HEK293 (cell line): ENCODE measurements at regions not wholly inside any gene's neighbourhood (a gene's known extent, or its start where the extent isn't known, plus 50 kb on each side); places are given as distances from the start of the nearest gene placed in this dataset.
"Not testable (repeated sequence)": the region's sequence is repeated elsewhere in the genome, so short reads cannot be mapped to it uniquely, and the experiment has no call there.

Source experiments
- CTCF ChIA-PET: fragments of 350-600 bp; formaldehyde crosslinking; extraction: SDS; loops from one replicate; lab custom pipeline; 2021; ENCODE audit warnings: antibody characterized with exemption; lab: Yijun Ruan, JAX
- POLR2A ChIA-PET: fragments of 300-600 bp; formaldehyde crosslinking; extraction: SDS; loops from one replicate; lab custom pipeline; 2020; ENCODE audit warnings: antibody characterized with exemption, inconsistent platforms; lab: Yijun Ruan, JAX
- H3K27ac ChIP-seq: fragments of 200-500 bp; sonication (Bioruptor generic); 2 replicates; pipeline ENCODE4 v1.5.1; 2014; ENCODE audit warnings: low read depth, low read length, control low read depth, inconsistent platforms; ENCODE audit errors: extremely low read depth
- H3K36me3 ChIP-seq, 2 experiments: fragments of 200-500 bp in 1 of 2; sonication (Bioruptor generic) in 1 of 2; 1 replicate in 1 of 2; 2 replicates in 1 of 2; pipeline ENCODE4 v1.5.1; 2014 to 2017; ENCODE audit warnings: inconsistent platforms in 2 of 2, low read length in 2 of 2; ENCODE audit not compliant: control insufficient read depth in 2 of 2, insufficient read depth in 1 of 2
- H3K4me1 ChIP-seq: fragments of 200-500 bp; sonication (Bioruptor generic); 2 replicates; pipeline ENCODE4 v1.5.1; 2014; ENCODE audit warnings: mild to moderate bottlenecking, low read length, inconsistent platforms; ENCODE audit not compliant: control insufficient read depth, insufficient read depth
- H3K4me3 ChIP-seq: 2 replicates; pipeline ENCODE4 v1.5.1; 2011; ENCODE audit warnings: low read depth, mild to moderate bottlenecking, control low read depth, low read length, moderate library complexity
- H3K9me3 ChIP-seq: fragments of 200-500 bp; sonication (Bioruptor generic); 2 replicates; pipeline ENCODE4 v1.5.1; 2014; ENCODE audit warnings: low read depth, low read length, inconsistent platforms; ENCODE audit not compliant: control insufficient read depth, insufficient read depth
- GFI1B ChIP-seq: fragments of 450-650 bp; formaldehyde crosslinking; IDR thresholded peaks from 2 replicates; pipeline ENCODE4 v1.5.1; 2016; ENCODE audit warnings: missing biosample characterization, missing genetic modification characterization
- GLIS2 ChIP-seq: fragments of 450-650 bp; formaldehyde crosslinking; IDR thresholded peaks from 2 replicates; pipeline ENCODE4 v1.5.1; 2016; ENCODE audit warnings: missing biosample characterization, missing genetic modification characterization
- KLF1 ChIP-seq: fragments of 450-650 bp; formaldehyde crosslinking; IDR thresholded peaks from 2 replicates; pipeline ENCODE4 v1.5.1; 2016; ENCODE audit warnings: missing biosample characterization, missing genetic modification characterization
- ZBTB17 ChIP-seq: fragments of 450-650 bp; formaldehyde crosslinking; IDR thresholded peaks from 2 replicates; pipeline ENCODE4 v1.5.1; 2016; ENCODE audit warnings: missing biosample characterization, missing genetic modification characterization
- ZNF544 ChIP-seq: fragments of 450-650 bp; formaldehyde crosslinking; IDR thresholded peaks from 2 replicates; pipeline ENCODE4 v1.5.0; 2017; ENCODE audit warnings: missing biosample characterization, missing genetic modification characterization
- ZNF777 ChIP-seq: fragments of 450-650 bp; formaldehyde crosslinking; IDR thresholded peaks from 2 replicates; pipeline ENCODE4 v1.5.1; 2017; ENCODE audit warnings: missing biosample characterization, missing genetic modification characterization, borderline replicate concordance
- ZNF785 ChIP-seq: fragments of 450-650 bp; formaldehyde crosslinking; IDR thresholded peaks from 2 replicates; pipeline ENCODE4 v1.5.1; 2016; ENCODE audit warnings: missing biosample characterization, missing genetic modification characterization
- TF ChIP-seq, protein P1 (sequence below): fragments of 450-650 bp; formaldehyde crosslinking; IDR thresholded peaks from 2 replicates; pipeline ENCODE4 v1.5.1; 2016; ENCODE audit warnings: missing biosample characterization, missing genetic modification characterization
- TF ChIP-seq, protein P2 (sequence below): fragments of 450-650 bp; IDR thresholded peaks from 2 replicates; pipeline ENCODE4 v1.5.1; 2018; ENCODE audit warnings: missing biosample characterization, missing genetic modification characterization
- TF ChIP-seq, protein P3 (sequence below): fragments of 450-650 bp; formaldehyde crosslinking; IDR thresholded peaks from 2 replicates; pipeline ENCODE4 v1.5.1; 2016; ENCODE audit warnings: missing biosample characterization, missing genetic modification characterization

DNA sequence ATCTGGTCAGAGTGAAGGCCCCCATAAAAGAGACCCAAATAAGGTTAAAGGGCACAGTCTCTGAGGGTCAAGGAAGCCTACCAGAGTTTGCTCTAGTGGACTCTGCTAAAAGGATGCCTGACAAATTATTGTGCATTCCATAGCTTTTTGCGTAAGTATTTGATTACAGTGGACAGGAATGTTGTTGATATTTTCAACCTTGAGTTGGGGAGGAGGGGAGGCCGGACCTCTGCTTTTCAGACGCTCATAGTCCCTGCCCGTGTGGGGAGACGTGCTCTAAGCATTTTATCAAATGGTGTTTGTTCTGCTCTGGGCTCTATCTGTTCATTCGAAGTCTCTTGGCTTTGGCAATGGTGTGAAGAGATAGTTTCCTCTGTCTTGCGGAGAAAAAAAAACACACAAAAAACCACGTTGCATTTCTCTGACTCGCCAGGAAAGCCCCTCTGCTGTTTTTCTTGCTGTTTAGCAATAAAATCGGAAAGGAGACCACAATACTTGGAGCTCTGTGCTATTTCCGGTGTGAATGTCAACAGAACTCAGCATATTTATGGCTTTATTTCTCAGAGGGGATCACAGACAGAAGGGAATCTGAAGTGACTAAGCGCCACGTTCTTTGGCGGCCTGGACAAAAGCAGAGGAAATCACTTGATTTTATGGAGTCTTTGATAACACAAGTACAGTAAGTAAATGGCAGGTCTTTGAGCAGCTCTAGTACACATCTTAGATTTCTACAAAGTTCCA lies 159.8 kb downstream of the ZFP64 start (continued):
- TF ChIP-seq KLF1 (tag by site-specific recombination), result no peak
- TF ChIP-seq, protein P1, sequence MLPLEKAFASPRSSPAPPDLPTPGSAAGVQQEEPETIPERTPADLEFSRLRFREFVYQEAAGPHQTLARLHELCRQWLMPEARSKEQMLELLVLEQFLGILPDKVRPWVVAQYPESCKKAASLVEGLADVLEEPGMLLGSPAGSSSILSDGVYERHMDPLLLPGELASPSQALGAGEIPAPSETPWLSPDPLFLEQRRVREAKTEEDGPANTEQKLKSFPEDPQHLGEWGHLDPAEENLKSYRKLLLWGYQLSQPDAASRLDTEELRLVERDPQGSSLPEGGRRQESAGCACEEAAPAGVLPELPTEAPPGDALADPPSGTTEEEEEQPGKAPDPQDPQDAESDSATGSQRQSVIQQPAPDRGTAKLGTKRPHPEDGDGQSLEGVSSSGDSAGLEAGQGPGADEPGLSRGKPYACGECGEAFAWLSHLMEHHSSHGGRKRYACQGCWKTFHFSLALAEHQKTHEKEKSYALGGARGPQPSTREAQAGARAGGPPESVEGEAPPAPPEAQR, result no peak

DNA sequence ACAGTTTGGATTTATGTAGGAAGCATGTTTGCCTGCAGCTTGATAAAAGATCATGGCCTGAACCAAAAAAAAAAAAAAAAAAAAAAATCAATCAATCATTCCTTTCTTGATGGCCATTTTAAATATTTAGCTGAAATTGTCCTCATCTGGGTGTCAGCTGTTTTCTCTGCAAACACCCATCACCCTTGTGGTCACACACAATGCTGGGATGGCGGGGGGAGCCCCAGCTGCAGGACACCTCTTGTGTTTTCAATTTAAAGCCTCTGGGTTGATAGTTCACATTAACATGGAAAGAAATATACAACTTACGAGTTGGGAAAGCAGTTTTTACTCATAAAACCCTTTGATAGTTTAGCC lies 160.4 kb downstream of the ZFP64 start:
- H3K4me1 ChIP-seq, result peaks cover 15% of the 10 kb centered on the region
- CTCF ChIA-PET, result no interaction called here
- H3K36me3 ChIP-seq, result no peaks in the 10 kb centered on the region
- no peak for TF ChIP-seq KLF1 (tag by site-specific recombination)
- TF ChIP-seq ZNF544 (tag by site-specific recombination), result no peak
- TF ChIP-seq, protein P2, sequence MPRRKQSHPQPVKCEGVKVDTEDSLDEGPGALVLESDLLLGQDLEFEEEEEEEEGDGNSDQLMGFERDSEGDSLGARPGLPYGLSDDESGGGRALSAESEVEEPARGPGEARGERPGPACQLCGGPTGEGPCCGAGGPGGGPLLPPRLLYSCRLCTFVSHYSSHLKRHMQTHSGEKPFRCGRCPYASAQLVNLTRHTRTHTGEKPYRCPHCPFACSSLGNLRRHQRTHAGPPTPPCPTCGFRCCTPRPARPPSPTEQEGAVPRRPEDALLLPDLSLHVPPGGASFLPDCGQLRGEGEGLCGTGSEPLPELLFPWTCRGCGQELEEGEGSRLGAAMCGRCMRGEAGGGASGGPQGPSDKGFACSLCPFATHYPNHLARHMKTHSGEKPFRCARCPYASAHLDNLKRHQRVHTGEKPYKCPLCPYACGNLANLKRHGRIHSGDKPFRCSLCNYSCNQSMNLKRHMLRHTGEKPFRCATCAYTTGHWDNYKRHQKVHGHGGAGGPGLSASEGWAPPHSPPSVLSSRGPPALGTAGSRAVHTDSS (tag by site-specific recombination), result no peak
- TF ChIP-seq, protein P3, sequence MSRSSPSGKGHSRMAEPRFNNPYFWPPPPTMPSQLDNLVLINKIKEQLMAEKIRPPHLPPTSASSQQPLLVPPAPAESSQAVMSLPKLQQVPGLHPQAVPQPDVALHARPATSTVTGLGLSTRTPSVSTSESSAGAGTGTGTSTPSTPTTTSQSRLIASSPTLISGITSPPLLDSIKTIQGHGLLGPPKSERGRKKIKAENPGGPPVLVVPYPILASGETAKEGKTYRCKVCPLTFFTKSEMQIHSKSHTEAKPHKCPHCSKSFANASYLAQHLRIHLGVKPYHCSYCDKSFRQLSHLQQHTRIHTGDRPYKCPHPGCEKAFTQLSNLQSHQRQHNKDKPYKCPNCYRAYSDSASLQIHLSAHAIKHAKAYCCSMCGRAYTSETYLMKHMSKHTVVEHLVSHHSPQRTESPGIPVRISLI, result peak; percentile 51; the same call in 1 of the 2 replicates
- POLR2A ChIA-PET, result interaction anchor here (0.9 kb wide), 1 partner anchor 74 kb away, joined by 3 read pairs; no protein-coding TSS in a partner anchor
- no peaks in the 10 kb centered on the region for H3K9me3 ChIP-seq
- no peak overlapping the region for H3K4me3 ChIP-seq
- H3K27ac ChIP-seq, result no peak overlapping the region

DNA sequence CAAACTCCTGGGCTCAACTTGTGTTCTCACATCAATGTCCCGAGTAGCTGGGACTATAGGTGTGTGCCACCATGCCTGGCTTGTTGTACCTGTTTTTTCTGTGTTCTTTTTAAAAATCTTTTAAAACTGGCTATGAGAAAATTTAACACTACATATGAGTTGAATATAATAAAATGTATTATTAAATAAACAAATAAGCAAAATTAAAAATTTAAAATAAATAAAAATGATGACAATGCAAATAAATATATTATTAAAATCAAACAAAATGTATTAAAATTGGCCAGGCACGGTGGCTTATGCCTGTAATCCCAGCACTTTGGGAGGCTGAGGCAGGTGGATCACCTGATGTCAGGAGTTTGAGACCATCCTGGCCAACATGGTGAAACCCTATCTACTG lies 162.4 kb downstream of the ZFP64 start:
- H3K4me1 ChIP-seq, result peaks cover 15% of the 10 kb centered on the region
- not testable (repeated sequence) for H3K27ac ChIP-seq, H3K4me3 ChIP-seq

DNA sequence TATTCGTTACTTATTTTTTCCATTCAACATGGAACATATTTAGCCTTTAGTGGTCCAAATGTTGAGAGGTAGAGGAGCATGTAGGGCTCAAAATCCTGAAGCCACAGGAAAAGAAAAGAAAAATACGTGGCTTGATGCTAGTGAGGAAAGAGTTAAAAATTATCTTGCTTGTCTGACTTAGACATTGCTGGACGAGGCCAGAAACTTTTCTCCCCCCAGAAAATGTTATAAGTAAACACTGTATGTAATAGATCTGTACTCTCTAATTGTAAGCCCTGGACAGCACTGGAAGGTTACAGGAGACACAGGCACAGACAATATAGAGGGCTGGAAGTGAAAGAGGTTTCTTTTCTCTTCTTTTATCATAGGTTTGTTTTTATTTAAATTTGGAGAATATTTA lies 165.6 kb downstream of the ZFP64 start:
- Histone ChIP-seq H3K4me3 (no peak overlapping the region), H3K36me3 (no peaks in the 10 kb centered on the region; a peak in 1 of 3 replicates), H3K4me1 (no peaks in the 10 kb centered on the region), H3K27ac (no peak overlapping the region), H3K9me3 (no peaks in the 10 kb centered on the region)
- ChIA-PET CTCF (interaction anchor here (0.6 kb wide), 1 partner anchor 44 kb away, joined by 3 read pairs; no protein-coding TSS in a partner anchor), POLR2A (no interaction called here)
- TF ChIP-seq ZNF777 (tag by site-specific recombination) (no peak), GLIS2 (no peak), ZNF785 (tag by site-specific recombination) (no peak), GFI1B (no peak), ZBTB17 (tag by site-specific recombination) (peak; percentile 79)
- TF ChIP-seq, protein P2 (tag by site-specific recombination), result no peak

More for the DNA sequence above, 162.4 kb downstream of the ZFP64 start:
- H3K9me3 ChIP-seq, CTCF ChIA-PET, POLR2A ChIA-PET, H3K36me3 ChIP-seq: not testable (repeated sequence)
